ENCODE measurements at regions not wholly inside any gene's neighbourhood (a gene's known extent, or its start where the extent isn't known, plus 50 kb on each side); places are given as distances from the start of the nearest gene placed in this dataset.

DNA sequence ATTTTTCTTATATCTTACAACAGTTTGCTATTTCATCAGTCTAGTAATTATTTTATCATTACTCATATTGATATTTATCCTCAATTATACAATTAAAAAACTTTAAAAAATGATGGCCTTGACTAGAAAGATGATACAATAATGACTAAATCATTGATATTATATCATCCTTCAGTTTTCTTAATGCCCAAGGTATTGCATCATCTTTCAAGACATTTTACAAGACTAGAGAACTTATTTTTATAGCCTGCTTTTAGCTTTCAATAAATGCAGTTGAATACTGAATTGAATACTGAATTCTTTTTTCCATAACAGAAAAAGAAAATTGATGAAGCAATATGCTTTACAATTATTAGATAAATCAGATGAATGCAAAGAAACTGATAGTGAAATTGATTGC lies 886.5 kb upstream of the LRRC4C start:
- peaks cover 0 to 7% (median 4%) of the 10 kb centered on the region in 3 donors for H3K9me3 ChIP-seq
- TF ChIP-seq CTCF (IDR thresholded peaks at IDR 0.05) (no peak), POLR2A (IDR thresholded peaks at IDR 0.05) (no peak)
- no peak for DNase-seq
- intact Hi-C loops (cut with DNase I), result no loop called here
- no peak overlapping the region for H3K27ac ChIP-seq
- H3K4me1 ChIP-seq, result no peaks in the 10 kb centered on the region
- no peaks in the 10 kb centered on the region for H3K27me3 ChIP-seq
- H3K4me3 ChIP-seq, result no peak overlapping the region
- no peaks in the 10 kb centered on the region for H3K36me3 ChIP-seq

- Histone ChIP-seq H3K27ac (no peak overlapping the region), H3K4me3 (no peak overlapping the region), H3K4me1 (no peaks in the 10 kb centered on the region), H3K9me3 (no peaks in the 10 kb centered on the region), H3K27me3 (no peaks in the 10 kb centered on the region), H3K36me3 (no peaks in the 10 kb centered on the region)
- TF ChIP-seq CTCF (IDR thresholded peaks at IDR 0.05) (no peak), POLR2A (IDR thresholded peaks at IDR 0.05) (no peak)
- DNase-seq, result no peak
- 20 to 23% methylated on average over 2 of the region's 2 CpGs for WGBS, 2 donors
- intact Hi-C loops (cut with DNase I), result no loop called here
Measured at GRCh38 chr11:42363701-42364100, 904.2 kb upstream of the LRRC4C start.

GRCh38 chr11:42390116-42390515 lies 921.7 kb upstream of the API5 start:
- intact Hi-C loops (cut with DNase I), result no loop called here
- DNase-seq, result no peak
- Histone ChIP-seq H3K4me3 (no peak overlapping the region), H3K9me3 (peaks cover 0 to 6% (median 0%) of the 10 kb centered on the region in 3 donors), H3K4me1 (no peaks in the 10 kb centered on the region), H3K36me3 (no peaks in the 10 kb centered on the region), H3K27ac (no peak overlapping the region), H3K27me3 (no peaks in the 10 kb centered on the region)
- TF ChIP-seq POLR2A (IDR thresholded peaks at IDR 0.05) (no peak), CTCF (IDR thresholded peaks at IDR 0.05) (no peak)

GRCh38 chr11:42397483-42397882 lies 914.3 kb upstream of the API5 start:
- DNase-seq, result no peak
- H3K4me3 ChIP-seq, result no peak overlapping the region
- intact Hi-C loops (cut with DNase I), result no loop called here
- H3K4me1 ChIP-seq, result no peaks in the 10 kb centered on the region
- no peak overlapping the region for H3K27ac ChIP-seq
- no peaks in the 10 kb centered on the region for H3K27me3 ChIP-seq
- peaks cover 0 to 6% (median 0%) of the 10 kb centered on the region in 3 donors for H3K9me3 ChIP-seq
- TF ChIP-seq POLR2A (IDR thresholded peaks at IDR 0.05) (no peak), CTCF (IDR thresholded peaks at IDR 0.05) (no peak)
- no peaks in the 10 kb centered on the region for H3K36me3 ChIP-seq

- no peak for DNase-seq
- Histone ChIP-seq H3K9me3 (no peaks in the 10 kb centered on the region), H3K4me3 (no peak overlapping the region), H3K36me3 (no peaks in the 10 kb centered on the region), H3K27me3 (no peaks in the 10 kb centered on the region), H3K4me1 (no peaks in the 10 kb centered on the region), H3K27ac (no peak overlapping the region)
- WGBS, 2 donors, result 16 to 21% methylated on average over 3 of the region's 3 CpGs
- intact Hi-C loops (cut with DNase I), result no loop called here
- TF ChIP-seq CTCF (IDR thresholded peaks at IDR 0.05), result no peak
- TF ChIP-seq POLR2A (IDR thresholded peaks at IDR 0.05), result no peak
Measured at GRCh38 chr11:42407341-42407740, 904.5 kb upstream of the API5 start.

Data from esophagus squamous epithelium (tissue), 5 donors.